AG09319 (cell line): ENCODE measurements at regions not wholly inside any gene's neighbourhood (a gene's known extent, or its start where the extent isn't known, plus 50 kb on each side); places are given as distances from the start of the nearest gene placed in this dataset.
"Not testable (repeated sequence)": the region's sequence is repeated elsewhere in the genome, so short reads cannot be mapped to it uniquely, and the experiment has no call there.

Experiments
- DNase-seq: peaks from one replicate; pipeline ENCODE4 v3.0.0-alpha.2; 2010; ENCODE audit warnings: low read depth; ENCODE audit errors: extremely low read depth
- CTCF ChIP-seq: IDR thresholded peaks from 2 replicates; pipeline ENCODE4 v1.5.1; 2011; ENCODE audit warnings: low read depth, mild to moderate bottlenecking, inconsistent platforms, low read length, moderate library complexity

GRCh38 chr18:14378376-14378775, 165.0 kb downstream of the POTEC start:
- not testable (repeated sequence) for DNase-seq

- DNase-seq, result not testable (repeated sequence)
These were observed 182.1 kb downstream of the POTEC start for GRCh38 chr18:14361346-14361745.

GRCh38 chr18:14357553-14358297, 185.7 kb downstream of the POTEC start:
- DNase-seq, result not testable (repeated sequence)

- not testable (repeated sequence) for DNase-seq
These were observed 201.2 kb downstream of the POTEC start for GRCh38 chr18:14342170-14342569.

- DNase-seq, result not testable (repeated sequence)
These were observed 203.8 kb upstream of the ZNF519 start for GRCh38 chr18:14336017-14336416.

GRCh38 chr18:14321217-14321616, 189.0 kb upstream of the ZNF519 start:
- DNase-seq, result not testable (repeated sequence)

- DNase-seq, result not testable (repeated sequence)
These were observed 169.0 kb upstream of the ZNF519 start for GRCh38 chr18:14301255-14301654.

- DNase-seq, result not testable (repeated sequence)
These were observed 162.8 kb upstream of the ZNF519 start for GRCh38 chr18:14295081-14295480.

GRCh38 chr18:14285053-14285452, 152.8 kb upstream of the ZNF519 start:
- TF ChIP-seq CTCF, result no peak

GRCh38 chr18:14275391-14275790, 143.2 kb upstream of the ZNF519 start:
- not testable (repeated sequence) for DNase-seq

More at GRCh38 chr18:14285053-14285452, 152.8 kb upstream of the ZNF519 start:
- no peak for DNase-seq

- not testable (repeated sequence) for DNase-seq
These were observed 133.6 kb upstream of the ZNF519 start for GRCh38 chr18:14265637-14266410.

- DNase-seq, result not testable (repeated sequence)
These were observed 130.6 kb upstream of the ZNF519 start for GRCh38 chr18:14262786-14263185.

- not testable (repeated sequence) for DNase-seq
These were observed 117.9 kb upstream of the ZNF519 start for GRCh38 chr18:14250084-14250677.

GRCh38 chr18:14239224-14239623, 107.0 kb upstream of the ZNF519 start:
- not testable (repeated sequence) for DNase-seq

GRCh38 chr18:14236356-14237048, 104.3 kb upstream of the ZNF519 start:
- DNase-seq, result not testable (repeated sequence)

- not testable (repeated sequence) for DNase-seq
These were observed 93.0 kb upstream of the ZNF519 start for GRCh38 chr18:14225286-14225679.

- DNase-seq, result not testable (repeated sequence)
These were observed 92.5 kb upstream of the ZNF519 start for GRCh38 chr18:14224551-14225285.

GRCh38 chr18:14223919-14224318, 91.7 kb upstream of the ZNF519 start:
- DNase-seq, result not testable (repeated sequence)
